ENCODE measurements at regions not wholly inside any gene's neighbourhood (a gene's known extent, or its start where the extent isn't known, plus 50 kb on each side); places are given as distances from the start of the nearest gene placed in this dataset.

DNA sequence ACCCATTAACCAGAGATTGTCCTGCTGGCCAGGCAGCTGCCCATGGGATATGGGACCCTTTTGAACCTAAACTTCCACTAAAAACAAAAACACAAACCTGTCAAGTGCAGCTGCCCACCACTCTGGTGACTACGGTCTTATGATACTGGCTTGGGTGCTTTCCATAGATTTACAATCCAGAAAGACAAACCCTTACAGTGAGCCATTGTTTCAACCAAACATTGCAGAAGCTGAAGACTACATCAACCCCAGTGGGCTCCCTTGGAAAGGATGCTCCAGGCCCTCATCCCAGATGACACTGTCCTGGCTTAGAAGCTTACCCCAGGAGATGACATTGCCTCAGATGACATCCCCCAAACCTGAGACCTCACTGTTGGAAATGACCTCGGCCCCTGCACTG is 56.9 kb upstream of the WNT11 start:
- H3K9me3 ChIP-seq, result no peaks in the 10 kb centered on the region
- H3K4me1 ChIP-seq, result peaks cover 0 to 5% (median 1%) of the 10 kb centered on the region in 4 donors
- TF ChIP-seq, protein P1, sequence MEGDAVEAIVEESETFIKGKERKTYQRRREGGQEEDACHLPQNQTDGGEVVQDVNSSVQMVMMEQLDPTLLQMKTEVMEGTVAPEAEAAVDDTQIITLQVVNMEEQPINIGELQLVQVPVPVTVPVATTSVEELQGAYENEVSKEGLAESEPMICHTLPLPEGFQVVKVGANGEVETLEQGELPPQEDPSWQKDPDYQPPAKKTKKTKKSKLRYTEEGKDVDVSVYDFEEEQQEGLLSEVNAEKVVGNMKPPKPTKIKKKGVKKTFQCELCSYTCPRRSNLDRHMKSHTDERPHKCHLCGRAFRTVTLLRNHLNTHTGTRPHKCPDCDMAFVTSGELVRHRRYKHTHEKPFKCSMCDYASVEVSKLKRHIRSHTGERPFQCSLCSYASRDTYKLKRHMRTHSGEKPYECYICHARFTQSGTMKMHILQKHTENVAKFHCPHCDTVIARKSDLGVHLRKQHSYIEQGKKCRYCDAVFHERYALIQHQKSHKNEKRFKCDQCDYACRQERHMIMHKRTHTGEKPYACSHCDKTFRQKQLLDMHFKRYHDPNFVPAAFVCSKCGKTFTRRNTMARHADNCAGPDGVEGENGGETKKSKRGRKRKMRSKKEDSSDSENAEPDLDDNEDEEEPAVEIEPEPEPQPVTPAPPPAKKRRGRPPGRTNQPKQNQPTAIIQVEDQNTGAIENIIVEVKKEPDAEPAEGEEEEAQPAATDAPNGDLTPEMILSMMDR (IDR thresholded peaks at IDR 0.05), result no peak
- H3K4me3 ChIP-seq, result no peak overlapping the region
- no peak for DNase-seq
- H3K27ac ChIP-seq, result no peak overlapping the region
- H3K27me3 ChIP-seq, result no peaks in the 10 kb centered on the region
- intact Hi-C loops (cut with DNase I; ENCODE audit: low total_unique reads), result no loop called here
- H3K36me3 ChIP-seq, result no peaks in the 10 kb centered on the region

DNA sequence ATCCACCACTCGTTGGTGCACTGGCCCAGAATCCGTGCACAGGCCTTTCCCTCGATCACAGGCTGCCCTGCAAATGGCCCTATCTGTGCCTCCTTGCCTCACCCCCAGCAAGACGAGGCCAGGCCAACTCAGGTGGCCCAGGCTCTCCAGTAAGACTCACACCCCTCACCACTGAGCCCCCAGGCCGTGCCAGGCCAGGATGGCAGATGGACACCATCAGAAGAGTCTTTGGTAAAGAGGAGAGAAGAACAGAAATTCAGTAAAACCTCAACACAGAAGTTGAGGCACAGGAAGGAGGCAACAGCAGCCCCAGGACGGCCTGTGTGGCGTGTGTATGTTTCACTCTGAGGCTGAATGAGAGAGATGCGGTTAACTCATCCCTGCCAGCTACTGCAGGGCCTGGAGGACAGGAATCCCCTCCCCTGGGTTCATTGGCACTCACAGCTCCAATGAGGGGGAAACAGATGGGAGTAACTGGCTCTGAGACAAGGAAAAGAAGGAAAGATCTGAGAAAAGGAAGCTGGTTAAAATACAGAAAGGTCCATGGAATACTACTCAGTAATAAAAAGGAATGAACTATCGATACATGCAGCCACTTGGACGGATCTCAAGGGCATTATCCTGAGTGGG is 54.1 kb upstream of the WNT11 start:
- Histone ChIP-seq H3K27ac (no peak overlapping the region), H3K9me3 (no peaks in the 10 kb centered on the region), H3K27me3 (peaks cover 0 to 3% of the 10 kb centered on the region in 2 donors), H3K4me3 (no peak overlapping the region), H3K4me1 (peaks cover 0 to 3% (median 0%) of the 10 kb centered on the region in 4 donors), H3K36me3 (no peaks in the 10 kb centered on the region)
- intact Hi-C loops (cut with DNase I; ENCODE audit: low total_unique reads), result no loop called here
- TF ChIP-seq, protein P1 (IDR thresholded peaks at IDR 0.05), result no peak
- no peak for DNase-seq

DNA sequence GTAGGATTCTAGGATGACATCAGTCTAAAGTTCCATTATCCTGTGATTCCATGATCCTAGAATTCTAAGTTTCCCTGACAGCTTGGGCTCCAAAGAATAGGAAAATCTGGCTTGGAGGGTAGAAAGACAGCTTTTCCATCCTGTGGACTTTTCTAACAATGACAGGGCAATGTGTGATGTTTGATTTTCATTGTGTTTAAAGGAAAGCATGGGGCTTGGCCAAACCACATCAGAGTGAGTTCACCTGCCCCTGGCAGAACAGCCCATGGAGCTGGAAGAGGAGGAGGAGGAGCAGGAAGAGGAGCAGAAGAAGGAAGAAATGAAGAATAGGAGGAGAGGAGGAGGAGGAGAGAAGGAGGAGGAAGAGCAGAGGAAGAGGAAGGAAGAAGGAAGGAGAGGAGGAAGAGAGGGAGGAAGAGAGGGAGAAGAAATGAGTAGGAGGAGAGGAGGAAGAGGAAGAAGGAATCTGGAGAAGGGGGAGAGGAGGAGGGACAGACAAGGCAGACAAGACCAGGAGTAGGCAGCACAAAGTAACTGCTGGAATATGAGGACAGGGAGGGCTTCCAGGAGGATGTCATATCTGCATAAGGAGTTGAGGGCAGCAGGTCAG is 53.1 kb upstream of the WNT11 start:
- DNase-seq, result no peak
- peaks cover 0 to 7% of the 10 kb centered on the region in 2 donors for H3K27me3 ChIP-seq
- no peaks in the 10 kb centered on the region for H3K4me1 ChIP-seq
- TF ChIP-seq, protein P1 (IDR thresholded peaks at IDR 0.05), result no peak
- no peak overlapping the region for H3K4me3 ChIP-seq
- H3K27ac ChIP-seq, result no peak overlapping the region
- no peaks in the 10 kb centered on the region for H3K36me3 ChIP-seq
- intact Hi-C loops (cut with DNase I; ENCODE audit: low total_unique reads), result no loop called here
- no peaks in the 10 kb centered on the region for H3K9me3 ChIP-seq

DNA sequence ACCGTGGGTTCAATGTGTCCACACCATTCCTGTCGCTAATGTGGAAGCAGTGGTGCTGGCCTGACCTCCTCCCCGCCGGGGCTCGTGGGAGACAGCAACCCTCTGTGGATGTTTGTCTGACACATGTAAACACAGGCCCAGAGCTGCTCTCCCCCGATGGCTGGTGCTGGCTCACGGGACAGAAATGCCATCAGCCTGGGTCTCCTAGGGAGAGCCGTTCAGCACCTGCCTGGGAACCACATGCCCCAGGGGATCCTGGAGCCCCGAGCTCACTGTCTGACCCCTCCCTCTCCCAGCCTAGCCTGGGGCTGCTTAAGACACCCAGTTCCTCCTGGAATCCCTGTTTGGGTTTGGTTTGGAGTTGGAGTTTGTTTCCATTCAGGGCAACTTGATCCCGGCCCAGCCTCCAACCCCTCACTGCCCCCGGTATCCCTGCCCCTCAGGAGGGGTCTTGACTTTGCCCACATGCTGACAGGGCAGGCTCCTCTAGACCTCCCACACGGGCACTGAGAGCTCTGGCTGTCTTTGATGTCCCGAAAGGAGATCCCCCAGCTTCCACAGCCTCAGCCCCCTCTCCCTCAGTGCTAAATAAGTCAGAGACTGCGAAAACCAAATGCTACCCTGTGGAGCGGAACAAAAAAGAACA is 50.9 kb upstream of the WNT11 start:
- intact Hi-C loops (cut with DNase I; ENCODE audit: low total_unique reads), result no loop called here
- no peak for DNase-seq
- TF ChIP-seq, protein P1 (IDR thresholded peaks at IDR 0.05), result no peak
- Histone ChIP-seq H3K9me3 (no peaks in the 10 kb centered on the region), H3K36me3 (no peaks in the 10 kb centered on the region), H3K27ac (no peak overlapping the region), H3K4me3 (no peak overlapping the region), H3K4me1 (no peaks in the 10 kb centered on the region), H3K27me3 (peaks cover 0 to 10% of the 10 kb centered on the region in 2 donors)

DNA sequence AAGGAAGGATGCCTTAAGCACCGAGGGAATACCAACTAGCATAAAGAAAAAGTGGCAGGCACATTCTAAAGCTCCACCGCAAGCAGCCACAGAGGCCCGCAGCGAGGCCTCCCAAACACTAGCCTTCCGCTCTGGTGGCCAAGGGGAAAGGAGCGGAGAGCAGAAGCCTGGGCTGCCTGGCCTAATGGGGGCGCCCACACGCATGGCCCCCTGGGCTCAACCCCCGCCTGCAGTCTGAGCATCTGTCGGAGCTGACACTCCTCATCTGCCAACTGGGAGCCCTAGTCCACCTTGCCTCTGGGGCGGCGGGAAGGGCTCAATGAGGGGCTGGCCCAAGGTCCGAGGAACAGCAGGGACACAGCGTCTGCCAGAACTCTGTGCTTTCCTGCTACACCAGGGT is 50.1 kb upstream of the WNT11 start:
- Histone ChIP-seq H3K27ac (no peak overlapping the region), H3K4me1 (no peaks in the 10 kb centered on the region), H3K4me3 (no peak overlapping the region), H3K27me3 (peaks cover 0 to 10% of the 10 kb centered on the region in 2 donors), H3K9me3 (no peaks in the 10 kb centered on the region), H3K36me3 (no peaks in the 10 kb centered on the region)
- TF ChIP-seq, protein P1 (IDR thresholded peaks at IDR 0.05), result no peak
- intact Hi-C loops (cut with DNase I; ENCODE audit: low total_unique reads), result no loop called here
- no peak for DNase-seq

All from tibial artery (tissue), 4 donors.